Right lobe of liver (tissue), 4 donors: ENCODE measurements at regions not wholly inside any gene's neighbourhood (a gene's known extent, or its start where the extent isn't known, plus 50 kb on each side); places are given as distances from the start of the nearest gene placed in this dataset.

Experiments used
- POLR2A ChIP-seq: fragments of 450-650 bp; IDR thresholded peaks from one replicate; pipeline ENCODE4 v1.6.1; 2017; ENCODE audit warnings: antibody characterized with exemption, mild to moderate bottlenecking
- TF ChIP-seq, protein P1 (sequence below), 4 donors: fragments of 200-600 bp in 3 of 4; fragments of 450-650 bp in 1 of 4; IDR thresholded peaks; one replicate each; pipeline versions ENCODE4 v1.5.1 to v1.8.0; 2016 to 2022; ENCODE audit warnings: antibody characterized with exemption in 4 of 4, mild to moderate bottlenecking in 2 of 4
- donor health status: DM: no; HTN: no; CAD: no.
- donor health status: DM: no; HTN: no; CAD: no.
- donor health status: DM: no; HTN: yes; CAD: no.

DNA sequence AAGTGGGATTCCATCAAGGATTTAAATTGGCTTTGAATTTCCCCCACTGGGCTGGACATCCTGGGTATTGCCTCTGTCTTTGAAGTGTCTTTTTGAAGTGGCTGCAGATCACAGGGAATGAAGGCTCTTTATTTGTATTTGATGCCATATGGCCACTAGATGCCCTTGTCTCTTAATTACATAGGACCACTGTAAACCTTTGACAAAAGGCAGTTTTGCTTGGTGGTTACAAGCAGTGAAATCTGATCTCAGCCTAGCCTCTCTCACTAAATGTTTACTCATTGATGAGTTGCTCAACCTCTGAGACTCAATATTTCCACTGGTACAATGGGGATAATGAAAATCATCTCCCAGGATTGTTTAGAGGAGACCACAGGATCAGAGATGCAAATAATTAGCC, 102.2 kb downstream of the INSIG2 start:
- TF ChIP-seq, protein P1, sequence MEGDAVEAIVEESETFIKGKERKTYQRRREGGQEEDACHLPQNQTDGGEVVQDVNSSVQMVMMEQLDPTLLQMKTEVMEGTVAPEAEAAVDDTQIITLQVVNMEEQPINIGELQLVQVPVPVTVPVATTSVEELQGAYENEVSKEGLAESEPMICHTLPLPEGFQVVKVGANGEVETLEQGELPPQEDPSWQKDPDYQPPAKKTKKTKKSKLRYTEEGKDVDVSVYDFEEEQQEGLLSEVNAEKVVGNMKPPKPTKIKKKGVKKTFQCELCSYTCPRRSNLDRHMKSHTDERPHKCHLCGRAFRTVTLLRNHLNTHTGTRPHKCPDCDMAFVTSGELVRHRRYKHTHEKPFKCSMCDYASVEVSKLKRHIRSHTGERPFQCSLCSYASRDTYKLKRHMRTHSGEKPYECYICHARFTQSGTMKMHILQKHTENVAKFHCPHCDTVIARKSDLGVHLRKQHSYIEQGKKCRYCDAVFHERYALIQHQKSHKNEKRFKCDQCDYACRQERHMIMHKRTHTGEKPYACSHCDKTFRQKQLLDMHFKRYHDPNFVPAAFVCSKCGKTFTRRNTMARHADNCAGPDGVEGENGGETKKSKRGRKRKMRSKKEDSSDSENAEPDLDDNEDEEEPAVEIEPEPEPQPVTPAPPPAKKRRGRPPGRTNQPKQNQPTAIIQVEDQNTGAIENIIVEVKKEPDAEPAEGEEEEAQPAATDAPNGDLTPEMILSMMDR (IDR thresholded peaks at IDR 0.05), result no peak
- TF ChIP-seq POLR2A, result no peak
